ENCODE measurements at regions not wholly inside any gene's neighbourhood (a gene's known extent, or its start where the extent isn't known, plus 50 kb on each side); places are given as distances from the start of the nearest gene placed in this dataset.
A peak's percentile ranks its signal among the peaks of the same experiment; 100 is the strongest.
"Not testable (repeated sequence)": the region's sequence is repeated elsewhere in the genome, so short reads cannot be mapped to it uniquely, and the experiment has no call there.

DNA sequence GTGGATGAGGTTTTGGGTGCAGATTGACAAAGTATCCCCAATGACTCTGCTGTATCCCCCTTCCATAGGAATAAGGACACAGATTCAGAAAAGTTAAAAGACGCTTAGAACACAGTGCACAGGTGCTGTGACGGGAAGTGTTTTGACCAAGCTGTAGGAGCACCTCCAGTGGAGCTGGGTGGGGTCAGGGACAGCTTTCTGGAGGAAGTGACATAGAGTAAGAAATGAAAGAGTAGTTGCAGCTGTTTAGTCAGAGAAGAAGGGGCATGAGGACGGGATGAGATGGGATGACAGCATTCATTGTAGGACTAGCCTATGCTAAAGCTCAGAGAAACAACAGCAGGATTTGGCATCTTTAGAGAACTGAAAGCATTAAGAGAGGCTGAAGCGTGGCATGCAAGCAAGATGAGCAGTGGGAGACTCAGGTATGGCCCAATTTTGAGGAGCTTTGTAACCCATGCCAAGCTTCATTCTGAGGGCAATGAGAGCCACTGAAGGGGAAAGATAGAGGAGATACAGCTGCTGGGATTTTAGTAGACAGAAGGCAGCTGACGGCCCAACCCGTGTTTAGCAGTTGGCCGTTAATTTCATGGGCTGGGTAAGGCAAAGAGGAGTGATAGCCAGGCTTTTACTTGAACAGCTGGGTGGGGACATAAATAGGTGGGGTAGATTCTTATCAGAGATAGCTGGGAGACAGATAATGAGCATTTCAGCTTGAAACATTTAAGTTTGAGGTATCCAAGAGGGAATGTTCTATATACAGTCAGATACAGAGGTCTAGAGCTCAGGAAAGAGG, 131.8 kb upstream of the KRAS start:
- DNase-seq: peak in 1 of 4 experiments; percentile 11

DNA sequence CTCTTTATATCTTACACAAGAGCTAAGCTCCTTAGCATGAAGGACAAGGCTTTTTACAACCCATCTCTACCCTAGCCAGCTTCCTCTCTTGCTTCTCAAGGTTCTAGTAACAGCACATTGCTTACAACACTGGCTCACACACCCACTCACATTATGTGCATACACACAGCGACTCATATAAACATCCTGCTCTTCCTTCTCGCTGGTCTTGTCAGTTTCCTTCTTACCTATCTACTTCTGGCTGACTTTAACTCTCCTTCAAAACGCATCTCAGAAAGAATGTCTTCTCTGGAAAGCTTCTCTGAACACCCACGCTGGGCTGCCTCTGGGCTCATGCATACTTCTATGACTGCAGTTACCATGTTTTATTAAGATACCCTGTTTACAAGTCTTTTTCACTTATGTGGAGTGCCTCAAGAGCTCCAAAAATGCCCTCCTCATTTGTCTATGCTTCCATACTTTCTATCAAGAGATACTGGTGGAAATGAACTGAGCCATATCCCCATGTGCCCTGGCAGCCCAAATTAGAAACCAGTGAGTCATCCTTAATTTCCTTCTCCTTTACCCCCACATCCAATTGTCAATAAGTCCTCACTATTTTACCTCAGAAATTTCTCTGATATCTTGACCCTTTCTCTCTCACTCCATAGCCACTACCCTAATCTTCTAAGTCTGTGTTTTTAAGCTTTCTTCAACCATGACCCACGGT, 126.9 kb upstream of the KRAS start:
- peak in 1 of 4 experiments; percentile 7 for DNase-seq

GRCh38 chr12:25376985-25377384, 126.3 kb upstream of the KRAS start:
- no peak for DNase-seq

- no peak for DNase-seq
Measured at GRCh38 chr12:25376407-25376806, 125.7 kb upstream of the KRAS start.

- DNase-seq: no peak
Measured at GRCh38 chr12:25372969-25373817, 122.5 kb upstream of the KRAS start.

- DNase-seq: no peak
Measured at GRCh38 chr12:25372002-25372401, 121.3 kb upstream of the KRAS start.

DNA sequence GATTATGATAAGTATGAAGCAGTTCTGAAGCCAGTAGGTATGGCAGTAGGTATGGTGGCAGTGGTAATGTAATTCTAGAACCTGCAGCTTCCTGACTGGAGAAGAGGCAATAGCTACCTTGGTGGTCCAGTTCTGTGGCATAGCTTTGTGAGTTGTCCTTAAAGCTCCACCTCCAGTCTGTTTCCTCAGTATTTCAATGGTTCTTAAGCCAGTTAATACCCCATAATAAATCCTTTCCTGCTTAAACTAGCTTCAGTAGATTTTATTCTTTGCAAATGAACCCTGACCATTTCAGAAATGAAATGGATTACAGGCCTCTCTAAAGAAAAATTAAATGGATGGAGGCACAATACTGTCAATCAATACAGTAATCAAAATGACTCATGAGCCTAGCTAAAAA, 117.8 kb upstream of the KRAS start:
- no peak for DNase-seq

DNA sequence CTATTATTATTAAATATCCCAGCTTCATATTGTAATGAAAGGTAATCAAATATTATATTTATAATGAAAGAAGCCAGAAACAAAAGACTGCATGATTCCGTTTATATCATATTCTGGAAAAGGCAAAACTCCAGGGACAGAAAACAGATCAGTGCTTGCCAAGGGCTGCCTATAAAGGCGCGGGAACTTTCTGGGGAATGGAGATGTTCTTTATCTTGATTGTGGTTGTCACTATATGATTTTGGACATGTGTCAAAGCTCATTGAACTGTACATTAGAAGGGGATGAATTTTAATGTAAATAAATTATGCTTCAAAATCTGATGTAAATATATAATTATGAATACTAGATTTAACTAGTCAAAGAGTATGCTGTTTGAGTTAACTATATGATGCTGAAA, 115.4 kb upstream of the KRAS start:
- no peak for DNase-seq

DNA sequence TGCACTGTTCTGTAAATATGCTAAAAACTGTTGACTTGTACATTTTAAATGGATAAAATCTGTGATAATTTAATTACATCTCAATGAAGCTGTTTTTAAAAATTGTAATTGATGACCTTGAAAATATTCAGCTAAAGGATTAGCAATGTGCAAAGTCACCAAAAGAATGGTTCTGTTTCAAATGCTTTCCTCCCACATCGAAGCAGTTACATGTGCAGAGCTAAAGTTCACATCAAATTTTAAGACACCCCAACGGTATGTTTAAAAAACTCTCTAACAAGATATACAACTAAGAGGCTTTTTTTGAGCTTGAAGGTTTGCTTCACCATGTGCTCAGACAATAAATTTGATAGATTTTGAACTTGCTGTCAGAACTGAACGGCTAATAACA, 114.6 kb upstream of the KRAS start:
- DNase-seq: no peak

DNA sequence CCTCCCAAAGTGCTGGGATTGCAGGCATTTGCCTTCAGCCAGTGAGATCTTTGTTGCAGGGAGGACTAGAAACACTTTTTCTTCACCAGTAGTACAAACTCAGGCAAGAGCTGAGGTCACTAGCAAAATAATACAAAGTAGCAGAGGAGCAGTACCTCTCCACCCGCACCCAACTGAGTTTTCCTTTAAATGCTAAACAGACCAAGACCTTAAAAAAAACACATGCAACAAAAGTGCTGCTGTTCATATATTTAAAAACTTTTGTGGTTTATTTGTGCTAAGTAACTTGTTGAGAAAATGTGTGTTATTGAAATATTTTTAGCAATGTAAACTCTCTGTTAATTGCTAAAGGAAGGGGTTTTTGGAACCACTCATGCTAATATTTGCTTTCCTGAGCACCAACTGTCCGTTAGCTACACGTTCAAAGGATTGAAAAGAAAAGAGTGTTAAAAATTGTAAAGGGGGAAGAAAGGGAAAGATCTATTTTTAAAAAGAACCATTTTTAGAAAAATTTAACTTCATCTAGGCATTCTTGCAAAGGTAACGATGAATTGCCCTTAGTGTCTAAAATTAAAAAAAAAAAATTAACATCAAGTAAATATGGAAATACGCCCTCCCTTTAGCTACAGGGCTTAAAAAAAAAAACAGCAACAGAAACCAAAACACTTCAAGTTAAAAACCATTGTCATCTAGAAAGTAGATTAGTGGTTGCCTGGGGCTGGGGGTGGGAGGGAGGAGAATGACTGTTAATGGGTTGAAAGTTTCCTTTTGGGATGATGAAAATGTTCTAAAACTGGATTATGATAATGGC, 114.0 kb upstream of the KRAS start:
- DNase-seq: no peak

DNA sequence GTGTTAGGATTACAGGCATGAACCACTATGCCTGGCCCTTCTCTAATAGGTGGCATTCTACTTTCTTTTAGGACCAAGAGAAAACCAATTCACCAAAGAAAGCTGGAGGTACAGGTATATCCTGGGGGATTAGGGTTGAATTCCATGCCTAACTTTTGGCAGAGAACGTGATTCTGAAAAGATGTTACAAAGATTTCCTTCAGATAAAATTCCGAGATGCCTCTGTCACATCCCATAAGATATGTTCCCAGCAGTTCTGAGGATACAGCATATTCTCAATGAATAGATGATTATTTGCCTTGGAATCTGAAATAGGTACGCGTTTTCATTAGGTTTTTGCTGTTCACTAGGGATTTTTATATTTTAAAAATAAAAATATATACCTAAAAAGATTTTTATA, 111.9 kb upstream of the KRAS start:
- no peak for DNase-seq

DNA sequence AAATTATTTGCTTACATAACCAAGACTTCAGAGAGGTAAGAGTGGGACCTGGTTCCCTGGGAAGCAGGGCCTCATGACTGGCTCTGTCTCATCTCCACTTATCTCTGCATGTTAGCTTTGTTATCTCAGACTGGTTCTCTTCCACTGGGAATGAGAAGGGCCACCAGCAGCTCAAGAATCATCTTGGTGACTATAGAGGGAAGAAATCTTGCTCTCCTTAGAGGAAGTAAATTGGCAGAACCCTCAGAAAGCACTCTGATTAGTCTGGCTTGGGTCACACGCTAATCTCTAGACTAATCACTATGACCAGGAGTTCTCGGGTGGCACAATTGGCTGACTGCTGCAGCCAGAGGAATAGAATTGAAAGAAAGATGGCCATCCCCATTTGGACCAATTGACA, 110.8 kb upstream of the KRAS start:
- no peak for DNase-seq

DNA sequence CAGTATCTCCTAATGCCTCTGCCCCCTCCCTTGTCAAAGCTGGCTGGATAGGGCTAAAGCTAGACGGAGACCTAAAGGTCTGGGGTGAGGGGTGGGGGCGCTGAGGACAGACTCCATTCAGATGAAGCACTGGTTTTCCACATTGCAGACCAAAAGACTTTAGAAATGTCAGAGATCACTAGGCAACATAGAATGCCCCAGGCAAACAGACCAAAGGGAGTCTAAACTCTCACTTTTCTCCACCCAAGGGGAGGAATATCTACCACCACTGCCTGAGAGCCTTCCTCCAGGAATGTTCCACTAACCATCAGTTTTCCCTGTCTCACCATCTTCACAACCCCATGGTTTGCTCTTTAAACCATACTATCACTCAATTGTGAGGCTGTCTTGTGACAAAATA, 106.9 kb upstream of the KRAS start:
- DNase-seq: no peak

DNA sequence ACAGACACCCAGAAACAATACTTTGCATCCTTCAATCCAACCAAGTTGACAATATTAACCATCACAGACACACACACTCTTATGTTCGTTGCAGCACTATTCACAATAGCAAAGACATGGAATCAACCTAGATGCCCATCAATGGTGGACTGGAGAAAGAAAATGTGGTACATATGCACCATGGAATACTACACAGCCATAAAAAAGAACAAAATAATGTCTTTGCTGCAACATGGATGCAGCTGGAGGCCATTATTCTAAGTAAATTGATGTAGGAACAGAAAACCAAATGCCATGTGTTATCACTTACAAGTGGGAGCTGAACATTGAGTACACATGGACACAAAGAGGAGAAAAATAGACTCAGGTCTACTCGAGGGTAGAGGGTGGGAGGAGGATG, 102.2 kb upstream of the KRAS start:
- not testable (repeated sequence) for DNase-seq

- DNase-seq: no peak
Measured at GRCh38 chr12:25352083-25352918, 101.6 kb upstream of the KRAS start.

GRCh38 chr12:25348593-25348895, 97.8 kb upstream of the KRAS start:
- no peak for DNase-seq

DNA sequence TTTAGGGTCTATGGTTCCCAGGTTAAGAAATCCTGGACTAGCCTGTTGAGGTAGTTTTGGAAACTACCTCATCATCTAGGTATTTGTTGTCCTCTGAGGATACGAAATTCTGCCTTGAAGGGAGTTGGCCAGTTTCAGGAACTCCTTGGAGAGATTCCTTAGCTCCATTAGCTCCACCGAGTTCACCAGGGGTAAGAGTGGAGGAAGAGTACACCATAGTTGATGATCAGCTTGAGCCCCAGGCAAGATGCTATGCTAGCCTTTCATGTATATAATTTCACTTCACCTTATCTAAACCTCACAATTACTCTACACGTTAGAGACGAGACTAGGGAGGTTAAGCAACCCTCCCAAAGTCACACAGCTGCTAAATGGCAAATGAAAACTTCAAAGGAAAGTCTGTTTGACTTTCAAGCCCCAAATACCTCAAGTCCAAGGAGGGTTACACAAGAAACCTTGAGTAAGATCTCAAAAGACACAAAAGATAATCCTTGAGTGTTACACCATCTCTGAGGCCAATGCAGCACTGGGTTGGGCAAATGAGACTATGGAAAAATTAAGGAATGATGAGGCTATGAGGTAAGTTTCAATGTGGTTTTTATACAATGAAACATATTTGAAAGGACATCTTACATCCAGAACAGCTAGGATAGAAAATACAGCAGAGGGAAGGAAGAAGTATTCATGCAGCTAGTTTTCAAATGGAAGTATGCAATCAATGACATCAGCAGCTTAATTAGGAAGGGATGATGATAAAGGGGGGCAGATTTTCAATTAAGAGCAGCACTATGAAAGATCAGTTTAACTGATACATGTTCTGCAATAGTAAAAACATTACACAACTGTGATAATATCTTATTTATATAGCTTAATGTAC, 97.2 kb upstream of the KRAS start:
- no peak for DNase-seq

DNA sequence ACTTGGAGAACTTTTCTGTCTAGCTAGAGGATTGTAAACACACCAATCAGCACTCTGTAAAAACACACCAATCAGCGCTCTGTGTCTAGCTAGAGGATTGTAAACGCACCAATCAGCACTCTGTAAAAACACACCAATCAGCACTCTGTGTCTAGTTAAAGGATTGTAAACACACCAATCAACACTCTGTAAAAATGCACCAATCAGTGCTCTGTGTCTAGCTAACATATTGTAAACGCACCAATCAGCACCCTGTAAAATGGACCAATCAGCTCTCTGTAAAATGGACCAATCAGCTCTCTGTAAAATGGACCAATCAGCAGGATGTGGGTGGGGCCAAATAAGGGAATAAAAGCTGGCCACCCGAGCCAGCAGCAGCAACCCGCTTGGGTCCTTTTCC, 91.1 kb upstream of the KRAS start:
- DNase-seq: not testable (repeated sequence)

DNA sequence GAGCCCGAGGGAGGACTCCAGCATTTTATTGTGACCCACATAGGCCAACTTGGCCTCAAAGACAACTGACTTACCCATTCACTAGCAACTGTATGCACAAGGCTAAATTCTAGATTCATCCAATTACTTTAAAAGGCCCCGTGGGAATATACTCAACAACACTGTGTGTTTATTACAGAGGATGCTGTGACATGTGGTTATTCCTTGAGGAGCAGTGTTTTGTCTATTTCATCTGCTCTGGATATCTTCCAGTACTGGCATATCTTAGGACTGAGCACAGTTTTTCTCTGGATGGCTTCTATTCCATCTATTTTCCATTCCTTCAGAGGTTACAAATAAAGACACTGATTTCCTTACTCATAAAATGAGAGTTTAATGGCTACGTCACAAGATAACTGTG, 87.2 kb upstream of the KRAS start:
- no peak for DNase-seq

GRCh38 chr12:25332143-25332542, 81.4 kb upstream of the KRAS start:
- DNase-seq: no peak

Measured in activated naive CD4-positive, alpha-beta T cell (primary cell).